ENCODE measurements at regions not wholly inside any gene's neighbourhood (a gene's known extent, or its start where the extent isn't known, plus 50 kb on each side); places are given as distances from the start of the nearest gene placed in this dataset.

GRCh38 chr6:156029286-156029985 lies 573.8 kb upstream of the NOX3 start:
- TF ChIP-seq CTCF (IDR thresholded peaks at IDR 0.05 in 2 of 3, conservative IDR thresholded peaks at IDR 0.05 in 1 of 3; ENCODE audit: borderline replicate concordance in 1 of 3, insufficient read depth in 1 of 3, low read depth in 2 of 3, low read length in 2 of 3), result no peak
- no peak for TF ChIP-seq ZNF274 (IDR thresholded peaks at IDR 0.05; ENCODE audit: low read depth, low read length)
- no peak for TF ChIP-seq JUND (IDR thresholded peaks at IDR 0.05)
- TF ChIP-seq CEBPB (IDR thresholded peaks at IDR 0.05; ENCODE audit: low read depth), result no peak
- no peak for TF ChIP-seq EZH2phosphoT487 (IDR thresholded peaks at IDR 0.05; ENCODE audit: borderline replicate concordance)
- TF ChIP-seq ATF3 (IDR thresholded peaks at IDR 0.05), result no peak
- no peak for TF ChIP-seq CBX3 (IDR thresholded peaks at IDR 0.05; ENCODE audit: low read depth)
- no peak for TF ChIP-seq FOSL1 (IDR thresholded peaks at IDR 0.05; ENCODE audit: low read depth)
- no peak for TF ChIP-seq POLR2A (IDR thresholded peaks at IDR 0.05; ENCODE audit: borderline replicate concordance, extremely low read depth, insufficient read depth, insufficient read length)
- no peak for TF ChIP-seq YY1 (IDR thresholded peaks at IDR 0.05; ENCODE audit: extremely low read depth, insufficient replicate concordance, low read depth, low read length)
- no peak for TF ChIP-seq POLR2AphosphoS5 (IDR thresholded peaks at IDR 0.05; ENCODE audit: low read depth, low read length)
- TF ChIP-seq EZH2 (IDR thresholded peaks at IDR 0.05), result no peak
- no peak for TF ChIP-seq ELF1 (IDR thresholded peaks at IDR 0.05; ENCODE audit: borderline replicate concordance, low read depth)
- TF ChIP-seq SRF (IDR thresholded peaks at IDR 0.05; ENCODE audit: low read depth), result no peak
